HPDE6-E6E7 (cell line): ENCODE measurements at regions not wholly inside any gene's neighbourhood (a gene's known extent, or its start where the extent isn't known, plus 50 kb on each side); places are given as distances from the start of the nearest gene placed in this dataset.
"Not testable (repeated sequence)": the region's sequence is repeated elsewhere in the genome, so short reads cannot be mapped to it uniquely, and the experiment has no call there.

Experiments
- DNase-seq: peaks from one replicate; pipeline ENCODE4 v3.0.0; 2011; ENCODE audit warnings: missing footprints; ENCODE audit errors: extremely low spot score

GRCh38 chr6:22189946-22190345 is 106.9 kb downstream of the PRL start:
- DNase-seq: no peak

- DNase-seq: no peak
Observed at GRCh38 chr6:22194188-22194921, 102.5 kb downstream of the PRL start.

- no peak for DNase-seq
Observed at GRCh38 chr6:22199771-22200170, 97.1 kb downstream of the PRL start.

- no peak for DNase-seq
Observed at GRCh38 chr6:22204153-22204552, 92.7 kb downstream of the PRL start.

- no peak for DNase-seq
Observed at GRCh38 chr6:22205266-22205665, 91.6 kb downstream of the PRL start.

GRCh38 chr6:22206106-22206505 is 90.7 kb downstream of the PRL start:
- no peak for DNase-seq

GRCh38 chr6:22208026-22208425 is 88.8 kb downstream of the PRL start:
- DNase-seq: no peak

- no peak for DNase-seq
Observed at GRCh38 chr6:22214314-22214713, 82.5 kb downstream of the PRL start.

- not testable (repeated sequence) for DNase-seq
Observed at GRCh38 chr6:22215474-22215873, 81.4 kb downstream of the PRL start.

GRCh38 chr6:22218410-22218809 is 78.4 kb downstream of the PRL start:
- DNase-seq: no peak

GRCh38 chr6:22219925-22220324 is 76.9 kb downstream of the PRL start:
- no peak for DNase-seq

GRCh38 chr6:22221211-22221610 is 75.6 kb downstream of the PRL start:
- peak; percentile 19 for DNase-seq

- DNase-seq: peak; percentile 59
Observed at GRCh38 chr6:22221630-22222029, 75.2 kb downstream of the PRL start.

GRCh38 chr6:22222469-22222868 is 74.4 kb downstream of the PRL start:
- no peak for DNase-seq

- DNase-seq: no peak
Observed at GRCh38 chr6:22227824-22228610, 68.8 kb downstream of the PRL start.

- DNase-seq: no peak
Observed at GRCh38 chr6:22231050-22231449, 65.8 kb downstream of the PRL start.

- DNase-seq: peak; percentile 47
Observed at GRCh38 chr6:22231616-22232015, 65.2 kb downstream of the PRL start.

- DNase-seq: peak; percentile 79
Observed at GRCh38 chr6:22236626-22237414, 60.0 kb downstream of the PRL start.
